Bronchial epithelial cell (primary cell): ENCODE measurements at regions not wholly inside any gene's neighbourhood (a gene's known extent, or its start where the extent isn't known, plus 50 kb on each side); places are given as distances from the start of the nearest gene placed in this dataset.
A peak's percentile ranks its signal among the peaks of the same experiment; 100 is the strongest.

ENCODE experiments used
- DNase-seq: peaks from one replicate; pipeline ENCODE4 v3.0.0-alpha.2; 2010; ENCODE audit warnings: low read depth
- FAIRE-seq: peaks from 2 replicates; lab custom pipeline; 2011; peaks lifted over from hg19 to GRCh38; lab: Jason Lieb, UNC
- H3K27me3 ChIP-seq: 2 replicates; pipeline ENCODE4 v1.5.1; 2011; ENCODE audit warnings: low read length; ENCODE audit not compliant: control insufficient read depth, insufficient read depth
- H3K36me3 ChIP-seq: 2 replicates; pipeline ENCODE4 v1.5.1; 2011; ENCODE audit warnings: low read length; ENCODE audit not compliant: control insufficient read depth, insufficient read depth
- H3K4me3 ChIP-seq: 2 replicates; pipeline ENCODE4 v1.5.1; 2011; ENCODE audit warnings: mild to moderate bottlenecking, low read depth, low read length, control low read depth
- CTCF ChIP-seq: IDR thresholded peaks from 2 replicates; pipeline ENCODE4 v1.5.1; 2011; ENCODE audit warnings: mild to moderate bottlenecking, moderate library complexity, low read length, control low read depth, inconsistent platforms; ENCODE audit not compliant: insufficient read depth, severe bottlenecking

- FAIRE-seq (no peak), DNase-seq (no peak)
- no peak for TF ChIP-seq CTCF
- H3K4me3 ChIP-seq: no peak overlapping the region
- H3K27me3 ChIP-seq: no peaks in the 10 kb centered on the region
- no peaks in the 10 kb centered on the region for H3K36me3 ChIP-seq
Observed at GRCh38 chr3:182450942-182451787, 342.1 kb upstream of the ATP11B start.

GRCh38 chr3:182451871-182452270 is 341.4 kb upstream of the ATP11B start:
- TF ChIP-seq CTCF: no peak
- no peak for DNase-seq
- H3K27me3 ChIP-seq: no peaks in the 10 kb centered on the region
- no peak for FAIRE-seq
- no peak overlapping the region for H3K4me3 ChIP-seq
- H3K36me3 ChIP-seq: no peaks in the 10 kb centered on the region

- DNase-seq (peak; percentile 10), FAIRE-seq (no peak)
- no peaks in the 10 kb centered on the region for H3K36me3 ChIP-seq
- no peaks in the 10 kb centered on the region for H3K27me3 ChIP-seq
- TF ChIP-seq CTCF: no peak
- H3K4me3 ChIP-seq: no peak overlapping the region
Observed at GRCh38 chr3:182455011-182455410, 338.3 kb upstream of the ATP11B start.

GRCh38 chr3:182460303-182460702 is 333.0 kb upstream of the ATP11B start:
- no peak for FAIRE-seq
- no peak for TF ChIP-seq CTCF
- no peaks in the 10 kb centered on the region for H3K27me3 ChIP-seq
- H3K36me3 ChIP-seq: no peaks in the 10 kb centered on the region
- DNase-seq: no peak
- H3K4me3 ChIP-seq: no peak overlapping the region

- H3K4me3 ChIP-seq: no peak overlapping the region
- TF ChIP-seq CTCF: no peak
- FAIRE-seq: no peak
- no peak for DNase-seq
- H3K36me3 ChIP-seq: no peaks in the 10 kb centered on the region
- no peaks in the 10 kb centered on the region for H3K27me3 ChIP-seq
Observed at GRCh38 chr3:182462152-182462551, 331.2 kb upstream of the ATP11B start.
